ENCODE measurements at regions not wholly inside any gene's neighbourhood (a gene's known extent, or its start where the extent isn't known, plus 50 kb on each side); places are given as distances from the start of the nearest gene placed in this dataset.

- TF ChIP-seq, protein P1, sequence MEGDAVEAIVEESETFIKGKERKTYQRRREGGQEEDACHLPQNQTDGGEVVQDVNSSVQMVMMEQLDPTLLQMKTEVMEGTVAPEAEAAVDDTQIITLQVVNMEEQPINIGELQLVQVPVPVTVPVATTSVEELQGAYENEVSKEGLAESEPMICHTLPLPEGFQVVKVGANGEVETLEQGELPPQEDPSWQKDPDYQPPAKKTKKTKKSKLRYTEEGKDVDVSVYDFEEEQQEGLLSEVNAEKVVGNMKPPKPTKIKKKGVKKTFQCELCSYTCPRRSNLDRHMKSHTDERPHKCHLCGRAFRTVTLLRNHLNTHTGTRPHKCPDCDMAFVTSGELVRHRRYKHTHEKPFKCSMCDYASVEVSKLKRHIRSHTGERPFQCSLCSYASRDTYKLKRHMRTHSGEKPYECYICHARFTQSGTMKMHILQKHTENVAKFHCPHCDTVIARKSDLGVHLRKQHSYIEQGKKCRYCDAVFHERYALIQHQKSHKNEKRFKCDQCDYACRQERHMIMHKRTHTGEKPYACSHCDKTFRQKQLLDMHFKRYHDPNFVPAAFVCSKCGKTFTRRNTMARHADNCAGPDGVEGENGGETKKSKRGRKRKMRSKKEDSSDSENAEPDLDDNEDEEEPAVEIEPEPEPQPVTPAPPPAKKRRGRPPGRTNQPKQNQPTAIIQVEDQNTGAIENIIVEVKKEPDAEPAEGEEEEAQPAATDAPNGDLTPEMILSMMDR (IDR thresholded peaks at IDR 0.05), result no peak
- no peak overlapping the region for H3K27ac ChIP-seq
Measured at GRCh38 chr10:24153031-24153430, 55.9 kb upstream of the KIAA1217 start.

DNA sequence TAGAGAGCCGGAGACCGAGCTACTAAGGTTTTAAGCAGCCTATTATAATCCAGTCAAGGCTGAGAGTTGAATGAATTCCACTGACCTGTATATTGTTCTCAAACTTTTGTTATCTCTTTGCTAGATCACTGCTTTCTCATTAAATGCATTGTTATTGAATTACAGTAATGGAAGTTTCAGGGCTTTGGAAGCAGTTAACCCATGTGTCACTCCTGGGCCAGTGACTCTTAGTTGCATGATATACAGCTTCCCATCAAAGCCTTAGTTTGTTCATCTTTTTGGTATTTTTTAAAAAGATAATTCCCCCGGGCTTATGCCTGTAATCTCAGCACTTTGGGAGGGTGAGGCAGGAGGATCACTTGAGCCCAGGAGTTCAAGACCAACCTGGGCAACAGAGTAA lies 55.4 kb upstream of the KIAA1217 start:
- TF ChIP-seq, protein P1 (IDR thresholded peaks at IDR 0.05), result no peak
- no peak for TF ChIP-seq ZFX (IDR thresholded peaks at IDR 0.05; ENCODE audit: borderline replicate concordance)
- no peak overlapping the region for H3K27ac ChIP-seq

DNA sequence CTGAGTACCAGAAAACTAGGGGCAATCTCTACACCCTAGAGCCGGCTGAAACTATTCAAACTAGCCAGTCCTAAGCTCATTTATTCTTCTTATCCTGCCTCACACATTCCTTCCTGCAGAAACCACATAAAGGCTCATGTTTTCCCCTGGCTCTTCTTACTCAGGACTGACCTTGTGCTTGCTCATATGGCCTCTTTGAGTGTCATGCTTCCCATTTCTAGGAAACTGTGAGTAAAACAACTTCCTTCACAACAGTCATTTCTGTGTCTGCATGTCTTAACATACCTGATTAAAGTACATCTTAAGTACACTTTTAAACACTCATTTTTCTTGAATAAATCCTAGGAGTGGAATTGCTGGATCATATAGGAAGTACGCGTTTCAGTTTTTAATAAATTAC lies 52.3 kb upstream of the KIAA1217 start:
- TF ChIP-seq, protein P1 (IDR thresholded peaks at IDR 0.05), result no peak
- no peak for TF ChIP-seq ZFX (IDR thresholded peaks at IDR 0.05; ENCODE audit: borderline replicate concordance)

GRCh38 chr10:24157567-24157966 lies 51.4 kb upstream of the KIAA1217 start:
- no peak overlapping the region for H3K27ac ChIP-seq
- TF ChIP-seq, protein P1 (IDR thresholded peaks at IDR 0.05), result no peak
- no peak for TF ChIP-seq ZFX (IDR thresholded peaks at IDR 0.05; ENCODE audit: borderline replicate concordance)

More for the DNA sequence above, 52.3 kb upstream of the KIAA1217 start:
- no peak overlapping the region for H3K27ac ChIP-seq

All from 22Rv1 (cell line).